ENCODE measurements at regions not wholly inside any gene's neighbourhood (a gene's known extent, or its start where the extent isn't known, plus 50 kb on each side); places are given as distances from the start of the nearest gene placed in this dataset.
A peak's percentile ranks its signal among the peaks of the same experiment; 100 is the strongest.

GRCh38 chr18:61742565-61743429 is 150.0 kb downstream of the RNF152 start:
- no peak for TF ChIP-seq CTCF (IDR thresholded peaks at IDR 0.05; ENCODE audit: control extremely low read depth, extremely low read depth)
- no peaks in the 10 kb centered on the region for H3K36me3 ChIP-seq (ENCODE audit: control insufficient read depth in 4 of 4, insufficient read depth in 4 of 4, low read length in 4 of 4)
- DNase-seq: peak in 1 of 3 donors; percentile 44
- no peak for ATAC-seq (ENCODE audit: insufficient read depth, low FRiP score)
- 71 to 87% methylated on average over 8 of the region's 8 CpGs for WGBS, 2 donors
- H3K9me3 ChIP-seq (ENCODE audit: control insufficient read depth in 4 of 4, insufficient read depth in 3 of 4, low read length in 3 of 4): no peaks in the 10 kb centered on the region
- H3K4me1 ChIP-seq (ENCODE audit: control insufficient read depth in 5 of 5, insufficient read depth in 5 of 5, low read length in 5 of 5): peaks cover 0 to 19% (median 0%) of the 10 kb centered on the region in 5 donors
- no peak overlapping the region for H3K4me3 ChIP-seq
- no peaks in the 10 kb centered on the region for H3K27me3 ChIP-seq (ENCODE audit: control insufficient read depth in 3 of 3, insufficient read depth in 3 of 3, low read length in 2 of 3)
- H3K27ac ChIP-seq (ENCODE audit: low read depth in 1 of 2, low read length in 1 of 2): peak overlapping the region; percentile 0 to 59
- H3K9ac ChIP-seq (ENCODE audit: insufficient read depth in 1 of 2, low read length in 2 of 2): no peak overlapping the region

GRCh38 chr18:61741881-61742454 is 150.8 kb downstream of the RNF152 start:
- H3K4me1 ChIP-seq (ENCODE audit: control insufficient read depth in 5 of 5, insufficient read depth in 5 of 5, low read length in 5 of 5): peaks cover 0 to 21% (median 0%) of the 10 kb centered on the region in 5 donors
- no peaks in the 10 kb centered on the region for H3K36me3 ChIP-seq (ENCODE audit: control insufficient read depth in 4 of 4, insufficient read depth in 4 of 4, low read length in 4 of 4)
- 62 to 78% methylated on average over 6 of the region's 6 CpGs for WGBS, 2 donors
- no peaks in the 10 kb centered on the region for H3K27me3 ChIP-seq (ENCODE audit: control insufficient read depth in 3 of 3, insufficient read depth in 3 of 3, low read length in 2 of 3)
- DNase-seq (no peak), ATAC-seq (ENCODE audit: insufficient read depth, low FRiP score) (no peak)
- no peaks in the 10 kb centered on the region for H3K9me3 ChIP-seq (ENCODE audit: control insufficient read depth in 4 of 4, insufficient read depth in 3 of 4, low read length in 3 of 4)
- no peak for TF ChIP-seq CTCF (IDR thresholded peaks at IDR 0.05; ENCODE audit: control extremely low read depth, extremely low read depth)
- H3K4me3 ChIP-seq: no peak overlapping the region
- peak overlapping the region in 1 of 2 donors; percentile 59 for H3K27ac ChIP-seq (ENCODE audit: low read depth in 1 of 2, low read length in 1 of 2)
- no peak overlapping the region for H3K9ac ChIP-seq (ENCODE audit: insufficient read depth in 1 of 2, low read length in 2 of 2)

- no peak for TF ChIP-seq CTCF (IDR thresholded peaks at IDR 0.05; ENCODE audit: control extremely low read depth, extremely low read depth)
- DNase-seq: peak in 2 of 3 donors; percentile 32 to 49
- WGBS, 2 donors: 58 to 63% methylated on average over 3 of the region's 3 CpGs
- Histone ChIP-seq H3K4me1 (ENCODE audit: control insufficient read depth in 5 of 5, insufficient read depth in 5 of 5, low read length in 5 of 5) (peaks cover 0 to 27% (median 5%) of the 10 kb centered on the region in 5 donors), H3K9me3 (ENCODE audit: control insufficient read depth in 4 of 4, insufficient read depth in 3 of 4, low read length in 3 of 4) (no peaks in the 10 kb centered on the region), H3K27me3 (ENCODE audit: control insufficient read depth in 3 of 3, insufficient read depth in 3 of 3, low read length in 2 of 3) (no peaks in the 10 kb centered on the region), H3K4me3 (no peak overlapping the region), H3K9ac (ENCODE audit: insufficient read depth in 1 of 2, low read length in 2 of 2) (no peak overlapping the region), H3K27ac (ENCODE audit: low read depth in 1 of 2, low read length in 1 of 2) (peak overlapping the region; percentile 69 to 84), H3K36me3 (ENCODE audit: control insufficient read depth in 4 of 4, insufficient read depth in 4 of 4, low read length in 4 of 4) (no peaks in the 10 kb centered on the region)
- peak; percentile 31 for ATAC-seq (ENCODE audit: insufficient read depth, low FRiP score)
Measured at GRCh38 chr18:61738488-61738887, 154.3 kb downstream of the RNF152 start.
